GM18909 (cell line): ENCODE measurements at regions not wholly inside any gene's neighbourhood (a gene's known extent, or its start where the extent isn't known, plus 50 kb on each side); places are given as distances from the start of the nearest gene placed in this dataset.

Experiments used
- ATAC-seq: cut with Tn5 transposase; IDR thresholded peaks from one replicate; pipeline ENCODE4 v1.9.1; 2021; ENCODE audit warnings: mild to moderate bottlenecking; ENCODE audit not compliant: unreplicated experiment, poor library complexity

DNA sequence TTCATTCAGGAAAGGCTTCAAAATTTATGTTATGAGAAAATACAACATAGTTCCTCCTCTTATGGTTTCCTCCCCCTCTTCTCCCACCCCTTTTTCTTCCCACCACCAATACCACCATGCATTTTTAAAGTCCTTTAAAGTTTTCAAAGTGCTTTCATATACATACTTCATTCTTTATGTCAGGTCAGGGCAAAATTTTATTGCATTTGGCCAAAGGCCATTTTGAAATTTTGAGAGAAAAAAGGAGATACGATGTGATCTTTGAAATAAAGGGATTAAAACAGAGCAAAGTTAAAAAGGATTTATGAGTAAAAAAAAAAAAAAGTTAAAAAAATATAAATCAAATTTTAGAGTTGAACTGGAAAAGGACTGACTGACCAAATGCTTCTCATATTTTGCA is 792.5 kb upstream of the FANCL start:
- ATAC-seq: no peak

DNA sequence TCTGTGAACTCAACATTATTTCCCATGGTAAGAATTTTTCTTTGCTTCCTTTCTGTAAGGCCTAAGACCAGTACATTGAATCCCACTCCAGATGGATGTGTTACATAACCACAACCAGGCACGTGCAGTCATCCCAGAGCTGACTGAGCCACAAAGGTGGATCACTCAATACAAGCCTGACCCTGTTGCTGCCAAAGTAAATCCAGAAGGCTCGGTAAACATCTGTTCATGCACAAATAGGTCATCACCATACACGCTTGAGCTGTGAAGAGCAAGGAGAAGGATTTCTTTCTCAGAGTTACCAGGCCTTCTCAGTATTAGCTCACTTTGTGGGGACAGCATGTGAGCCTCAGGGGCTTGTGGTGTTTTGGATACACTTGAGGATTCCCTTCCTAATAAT is 791.4 kb upstream of the FANCL start:
- no peak for ATAC-seq

DNA sequence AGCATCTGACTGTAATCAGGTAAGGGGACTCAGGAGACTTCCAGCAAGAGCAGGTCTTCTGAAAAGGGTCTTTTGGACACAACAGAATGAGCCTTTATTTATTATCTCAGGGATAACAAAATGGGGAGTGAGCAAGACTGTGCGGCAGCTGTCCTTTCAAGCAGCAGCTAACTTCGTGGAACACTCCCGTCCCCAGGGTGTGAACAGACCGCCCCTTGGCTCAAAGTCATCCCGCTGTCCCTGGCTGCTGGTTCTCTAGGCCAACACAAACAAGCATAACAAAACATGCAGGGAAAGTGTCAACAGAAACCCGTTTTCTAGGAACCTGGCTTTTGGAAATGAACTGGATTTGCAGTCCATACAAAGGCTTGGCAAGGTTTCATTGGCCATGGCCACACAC is 787.9 kb upstream of the FANCL start:
- no peak for ATAC-seq

DNA sequence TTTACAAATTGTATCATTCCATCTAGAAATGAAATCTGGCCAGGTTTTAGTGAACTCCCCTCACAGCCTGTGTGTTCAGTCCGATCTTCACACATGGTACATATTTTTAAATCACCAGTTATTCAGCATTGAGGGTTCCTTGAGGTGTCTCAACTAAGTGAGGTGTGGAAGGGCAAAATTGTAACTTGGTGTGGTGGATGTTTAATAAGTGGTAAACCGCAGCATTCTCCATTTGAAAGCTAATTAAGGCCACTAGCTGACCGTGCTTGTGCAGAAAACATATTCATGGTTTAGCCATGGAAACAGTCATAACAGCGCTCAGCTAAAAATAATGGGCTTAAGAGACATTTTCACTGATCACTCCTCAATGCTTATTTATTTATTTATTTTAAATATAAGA is 786.2 kb upstream of the FANCL start:
- peak; percentile 56 for ATAC-seq

DNA sequence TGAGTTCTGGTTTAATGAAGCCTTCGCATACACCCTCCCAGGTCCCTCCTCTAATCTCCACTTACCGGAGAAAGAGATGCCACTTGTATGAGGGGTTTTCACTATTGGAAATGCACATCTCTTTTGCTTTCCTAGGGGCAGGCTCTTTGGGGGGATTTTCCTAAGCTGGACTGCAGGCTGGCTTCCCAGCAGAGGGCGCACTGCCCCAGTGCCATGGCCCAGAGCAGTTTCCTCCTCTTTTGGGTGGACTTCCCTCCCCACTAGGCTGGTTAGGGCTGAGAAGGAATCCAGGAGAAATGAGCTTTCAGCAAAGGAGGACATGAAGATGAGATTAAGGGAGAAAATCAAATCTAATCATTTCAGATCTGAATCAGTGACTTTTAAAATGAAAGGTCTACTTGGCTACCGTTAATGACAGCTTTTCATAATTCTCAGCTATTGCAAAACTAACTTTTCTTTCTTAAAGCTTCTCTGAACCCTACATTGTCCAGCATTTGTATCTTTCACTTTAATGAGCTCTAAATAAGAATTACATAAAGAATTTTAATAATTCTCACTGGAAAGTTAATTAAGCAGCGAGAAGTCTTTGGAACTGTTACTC is 784.1 kb upstream of the FANCL start:
- peak; percentile 71 for ATAC-seq

DNA sequence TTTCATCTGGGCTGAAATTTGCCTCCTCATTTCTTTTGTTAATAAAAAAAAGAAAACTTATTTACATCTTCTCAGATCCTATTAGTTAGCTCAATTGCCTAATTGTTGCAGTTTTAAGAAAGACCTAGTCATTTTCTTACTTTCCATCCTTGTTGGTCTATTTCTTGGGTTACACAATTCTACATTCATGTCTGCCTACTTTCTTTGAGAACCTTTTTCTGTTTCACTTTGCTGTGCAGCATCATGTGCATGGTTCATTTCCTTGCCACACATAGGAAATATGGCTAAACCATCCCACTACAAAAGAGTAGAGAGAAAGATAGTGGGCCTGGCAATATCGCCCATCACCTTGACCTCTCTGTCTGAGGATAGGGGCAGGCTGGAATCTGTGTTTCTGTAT is 780.7 kb upstream of the FANCL start:
- ATAC-seq: no peak

DNA sequence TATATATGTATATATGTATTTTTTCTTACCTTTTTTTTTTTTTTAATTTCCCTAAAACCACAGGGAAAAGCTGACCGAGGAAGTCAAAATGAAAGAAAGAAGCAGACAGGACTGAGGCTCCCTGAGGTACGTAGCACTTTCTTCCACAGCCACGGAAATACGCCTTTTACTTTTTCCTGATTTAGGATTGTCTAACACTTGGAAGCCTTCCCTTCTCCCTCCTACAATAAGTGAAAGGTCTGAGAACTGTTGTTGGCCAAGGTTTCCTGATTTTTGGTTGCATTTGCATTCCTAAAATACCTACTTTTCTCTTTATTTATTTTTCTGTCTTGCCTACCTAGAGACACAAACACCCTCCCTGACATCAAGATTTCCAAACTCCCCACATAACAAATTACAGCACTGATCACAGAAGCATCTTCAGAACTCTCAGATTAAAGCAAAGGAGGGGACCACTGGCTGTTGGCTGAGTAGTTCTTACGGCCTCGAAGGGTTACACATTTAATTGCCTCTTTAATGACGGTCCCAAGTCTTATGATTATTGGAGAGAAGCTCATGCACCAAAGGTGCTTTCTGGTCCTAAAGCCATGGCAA is 778.5 kb upstream of the FANCL start:
- no peak for ATAC-seq

DNA sequence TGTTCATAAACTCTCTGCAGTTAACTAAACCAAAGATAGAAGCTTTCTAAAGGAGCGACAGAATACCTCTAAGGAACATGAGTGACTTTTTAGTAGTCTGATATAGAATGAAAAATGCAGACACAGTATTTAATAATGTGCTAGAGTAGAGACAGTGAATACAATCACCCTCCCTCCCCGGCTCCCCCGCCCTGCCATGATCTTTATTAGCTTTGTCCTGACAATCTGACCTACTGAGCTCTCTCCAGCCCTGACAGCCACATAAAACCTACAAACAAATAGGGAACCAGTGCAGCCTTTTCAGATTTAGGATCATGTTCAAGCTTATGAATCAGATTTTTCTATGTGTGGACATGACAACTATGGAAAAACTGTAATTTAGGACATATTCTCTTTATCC is 777.6 kb upstream of the FANCL start:
- no peak for ATAC-seq

DNA sequence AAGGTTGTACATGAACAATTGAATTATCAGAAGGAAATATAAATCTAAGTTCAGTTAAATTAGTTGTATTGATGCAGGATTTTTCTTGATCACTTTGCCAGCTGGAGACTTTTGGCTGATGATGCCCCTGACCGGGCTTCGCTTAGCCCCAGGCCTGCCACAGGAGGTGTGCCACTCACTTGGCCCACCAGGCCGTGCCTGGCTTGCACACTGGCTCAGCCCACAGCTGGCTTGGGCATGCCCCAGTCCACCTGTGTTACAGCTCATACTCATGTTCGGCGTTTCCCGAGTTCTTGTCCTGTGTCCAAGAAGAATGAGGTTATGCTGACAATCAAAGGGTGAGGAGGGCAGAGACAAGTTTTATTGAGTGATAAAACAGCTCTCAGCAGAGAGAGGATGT is 773.9 kb upstream of the FANCL start:
- no peak for ATAC-seq

DNA sequence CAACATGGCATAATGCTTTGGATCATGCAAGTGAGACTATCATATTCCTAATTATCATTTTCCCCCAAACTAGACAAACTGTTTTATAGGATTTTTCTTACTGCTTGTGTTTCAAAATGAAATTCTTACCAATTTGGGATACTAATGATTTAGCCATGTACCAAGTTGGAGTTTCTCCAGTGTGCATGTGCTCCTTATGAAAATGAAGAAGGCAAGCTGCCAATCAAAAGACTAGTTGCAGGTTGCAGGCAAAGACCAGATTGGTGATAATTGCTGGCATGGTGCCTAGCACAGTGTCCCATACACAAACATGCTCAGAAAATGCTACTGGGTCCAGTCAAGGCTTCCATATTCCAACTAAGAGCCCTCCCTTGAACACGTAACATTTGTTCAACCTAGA is 771.8 kb upstream of the FANCL start:
- no peak for ATAC-seq

DNA sequence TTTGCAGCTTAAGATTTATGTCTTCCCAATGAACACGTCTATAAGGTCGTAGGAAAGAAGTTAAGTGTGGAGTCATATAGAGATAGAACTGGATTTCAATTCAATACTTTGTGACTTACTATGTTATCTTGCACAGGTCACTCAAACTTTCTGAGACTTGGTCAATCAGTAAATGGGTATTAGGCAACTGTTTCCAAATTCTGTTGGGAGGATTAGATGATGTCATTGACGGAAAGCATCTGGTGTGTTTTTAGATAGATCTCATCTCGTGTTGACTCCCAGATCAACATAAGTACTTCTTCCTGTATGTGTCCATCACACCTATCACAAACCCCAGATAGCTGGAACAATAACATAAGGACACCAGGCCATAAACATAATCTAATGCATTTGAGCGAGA is 771.1 kb upstream of the FANCL start:
- no peak for ATAC-seq

DNA sequence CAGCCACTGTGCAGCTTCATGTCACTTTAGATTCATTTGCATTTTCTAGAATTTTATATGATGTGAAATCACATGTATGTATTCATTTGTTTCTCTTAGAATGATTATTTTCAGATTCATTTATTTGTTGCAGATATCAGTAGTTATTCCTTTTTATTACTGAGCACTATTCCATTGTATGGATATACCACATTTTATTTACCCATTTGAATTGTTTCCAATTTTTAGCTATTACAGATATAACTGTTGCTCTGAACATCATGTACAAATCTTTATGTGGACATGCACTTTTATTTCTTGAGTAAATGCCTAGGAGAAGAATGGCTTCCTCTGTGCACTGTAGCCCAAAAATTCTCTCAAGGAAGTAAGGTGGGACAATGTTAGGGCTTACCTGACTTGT is 767.8 kb upstream of the FANCL start:
- no peak for ATAC-seq

DNA sequence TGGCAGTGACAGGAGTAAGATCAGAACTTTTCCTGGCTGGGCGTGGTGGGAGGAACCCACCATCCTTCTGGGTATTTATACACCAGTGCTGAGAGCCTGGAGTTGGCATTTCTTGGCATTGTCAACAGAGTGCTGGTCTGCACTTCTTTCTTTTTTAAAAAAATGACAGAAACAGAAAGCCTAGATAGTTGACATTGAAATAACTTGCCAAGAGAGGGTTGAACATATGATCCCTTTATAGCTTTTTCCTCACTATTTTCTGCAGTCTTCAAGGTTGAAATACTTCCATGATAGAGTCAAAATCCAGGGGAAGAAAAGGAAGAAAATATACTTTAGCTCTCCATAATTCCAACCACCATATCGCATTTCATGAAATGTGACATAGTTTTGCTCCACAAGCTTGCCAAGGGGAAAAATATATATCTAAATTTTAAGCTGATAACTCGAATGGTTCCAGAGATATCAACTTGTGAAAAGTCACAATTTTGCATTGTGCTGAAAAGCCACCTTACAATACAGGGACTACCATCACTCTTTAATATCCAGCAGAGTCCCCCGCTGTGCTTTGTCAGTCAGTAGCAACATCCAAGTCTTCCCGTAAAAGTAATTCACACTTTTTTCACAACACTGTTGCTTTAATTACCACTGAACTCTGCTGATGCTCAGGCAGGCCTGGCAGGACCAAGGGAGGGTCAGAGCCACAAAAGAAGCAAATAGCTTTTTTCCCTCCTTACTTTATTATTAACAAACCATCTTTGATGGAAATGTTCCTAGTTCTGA is 764.9 kb upstream of the FANCL start:
- ATAC-seq: no peak

DNA sequence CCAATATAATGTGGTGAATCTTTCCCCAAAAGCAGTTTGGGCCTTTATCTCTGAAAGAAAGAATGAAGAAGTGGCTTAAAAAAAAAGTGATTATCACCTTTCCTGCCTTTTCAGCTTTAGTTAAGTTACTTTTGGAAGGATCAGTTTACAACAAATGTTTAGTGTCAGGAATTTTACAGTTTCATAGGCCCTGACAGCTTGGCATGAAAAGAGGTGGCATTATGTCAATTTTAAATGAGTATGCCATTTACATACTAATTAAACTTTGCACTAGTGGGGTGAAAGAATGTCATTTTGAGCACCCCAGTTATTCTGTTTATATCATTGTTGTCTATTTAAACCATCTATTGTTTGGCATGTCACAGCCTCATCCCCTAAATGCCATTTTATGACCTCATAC is 763.5 kb upstream of the FANCL start:
- ATAC-seq: no peak

DNA sequence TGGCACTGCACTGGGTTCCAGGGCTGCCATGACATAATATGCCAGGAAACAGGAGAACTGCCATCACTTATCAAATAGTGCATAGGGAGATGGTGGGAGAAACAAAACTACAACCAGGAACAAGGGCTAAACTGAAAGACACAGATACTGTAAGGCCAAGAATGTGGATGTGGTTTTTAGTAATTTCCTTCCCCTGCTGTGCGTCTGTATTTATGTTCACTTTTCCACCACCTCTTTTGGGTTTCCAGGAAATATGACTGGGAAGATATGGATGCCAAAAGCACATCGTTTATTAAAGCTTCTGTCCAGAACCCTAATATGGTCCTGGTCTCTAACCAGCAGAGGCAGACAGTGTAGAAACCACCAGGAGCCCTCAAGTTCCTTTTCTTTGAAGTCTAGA is 759.7 kb upstream of the FANCL start:
- no peak for ATAC-seq

DNA sequence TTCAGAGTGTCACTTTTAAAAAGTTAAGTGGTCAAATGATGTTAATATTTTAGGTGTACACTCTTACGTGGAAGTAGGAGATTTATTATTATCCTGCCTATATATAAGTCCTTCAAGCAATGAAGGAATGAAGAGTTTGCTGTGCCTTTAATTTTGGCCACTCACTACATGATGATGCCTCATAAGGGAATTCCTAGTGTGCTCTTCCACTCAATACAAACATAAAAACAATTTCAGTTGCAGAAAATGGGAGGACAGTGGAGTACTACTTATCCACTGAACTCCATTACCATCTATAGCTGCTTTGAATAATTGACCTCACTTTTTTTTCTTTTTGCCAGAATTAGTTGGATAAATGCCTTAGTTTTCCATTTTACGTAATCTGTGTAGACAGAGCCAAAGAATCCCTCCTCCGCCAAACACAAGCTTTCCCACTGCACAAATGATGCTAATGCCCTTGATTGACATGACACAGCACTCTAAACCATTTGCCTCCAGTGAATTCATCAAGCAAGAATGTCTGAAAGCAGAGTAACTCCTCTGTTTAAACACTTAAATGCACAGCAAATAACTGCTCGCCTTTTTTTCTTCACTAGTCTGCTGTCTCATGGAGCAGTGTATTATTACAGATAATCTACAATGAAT is 751.1 kb upstream of the FANCL start:
- no peak for ATAC-seq

DNA sequence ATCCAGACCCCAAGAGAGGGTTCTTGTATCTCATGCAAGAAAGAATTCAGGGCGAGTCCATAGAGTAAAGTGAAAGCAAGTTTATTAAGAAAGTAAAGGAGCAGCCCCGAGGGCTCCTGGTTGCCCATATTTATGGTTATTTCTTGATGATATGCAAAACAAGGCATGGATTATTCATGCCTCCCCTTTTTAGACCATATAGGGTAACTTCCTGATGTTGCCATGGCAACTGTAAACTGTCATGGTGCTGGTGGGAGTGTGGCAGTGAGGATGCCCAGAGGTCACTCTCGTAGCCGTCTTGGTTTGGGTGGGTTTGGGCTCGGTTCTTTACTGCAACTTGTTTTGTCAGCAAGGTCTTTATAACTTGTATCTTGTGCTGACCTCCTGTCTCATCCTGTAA is 750.2 kb upstream of the FANCL start:
- ATAC-seq: no peak

DNA sequence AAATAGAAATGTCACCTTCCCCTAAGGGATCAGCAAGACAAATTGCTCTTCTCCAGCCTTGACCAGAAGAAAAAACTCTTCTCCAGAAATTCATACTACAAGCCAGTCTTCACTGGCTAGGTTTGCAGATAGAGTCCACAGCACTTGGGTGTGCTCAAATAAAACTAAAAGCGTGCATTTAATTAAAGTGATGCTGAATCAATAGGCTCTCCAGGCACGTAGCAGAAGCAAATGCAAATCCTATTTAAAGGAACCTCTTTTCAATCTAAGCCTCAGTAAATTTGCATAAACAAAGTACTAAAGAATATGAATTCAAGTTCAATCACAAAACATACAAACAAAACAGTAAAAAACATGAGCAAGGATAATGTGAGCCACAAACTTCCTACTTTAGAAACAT is 744.4 kb upstream of the FANCL start:
- ATAC-seq: no peak

DNA sequence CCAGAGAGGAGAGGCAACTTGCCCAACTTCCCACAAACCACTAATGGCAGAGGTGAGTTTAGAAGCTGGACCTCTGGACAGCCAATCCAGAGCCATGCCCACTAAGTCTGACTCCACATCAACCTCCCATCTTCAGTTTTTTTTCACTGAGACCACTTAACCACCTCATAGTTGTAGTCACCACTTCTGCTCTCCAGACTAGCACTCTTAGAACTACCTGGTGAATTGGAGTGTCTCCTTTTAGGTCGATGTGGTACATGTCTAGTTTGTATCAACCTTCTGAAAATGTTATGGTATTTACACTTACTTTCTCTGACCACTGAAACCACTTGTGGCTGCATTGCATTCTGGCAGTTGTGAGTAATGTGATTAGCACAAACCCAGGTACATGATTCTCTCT is 743.6 kb upstream of the FANCL start:
- no peak for ATAC-seq

DNA sequence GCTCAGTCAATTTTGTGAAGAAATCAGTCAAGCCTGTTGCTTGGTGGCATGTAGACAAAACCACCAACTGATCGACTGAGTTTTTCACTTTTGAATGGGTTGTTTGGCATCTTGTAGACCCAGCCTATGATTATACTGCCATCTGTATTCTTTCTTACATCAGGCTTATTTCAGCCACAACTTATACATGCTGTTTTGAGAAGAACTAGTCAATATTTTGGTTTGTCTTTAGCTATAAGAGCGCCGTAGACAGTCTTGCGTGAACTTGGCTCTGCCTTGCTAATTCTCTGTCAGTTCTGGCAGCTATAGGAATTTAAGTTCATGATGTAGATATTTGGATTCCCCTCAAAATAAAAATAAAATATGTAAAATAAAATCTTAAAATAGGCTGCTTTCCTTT is 742.0 kb upstream of the FANCL start:
- ATAC-seq: no peak

DNA sequence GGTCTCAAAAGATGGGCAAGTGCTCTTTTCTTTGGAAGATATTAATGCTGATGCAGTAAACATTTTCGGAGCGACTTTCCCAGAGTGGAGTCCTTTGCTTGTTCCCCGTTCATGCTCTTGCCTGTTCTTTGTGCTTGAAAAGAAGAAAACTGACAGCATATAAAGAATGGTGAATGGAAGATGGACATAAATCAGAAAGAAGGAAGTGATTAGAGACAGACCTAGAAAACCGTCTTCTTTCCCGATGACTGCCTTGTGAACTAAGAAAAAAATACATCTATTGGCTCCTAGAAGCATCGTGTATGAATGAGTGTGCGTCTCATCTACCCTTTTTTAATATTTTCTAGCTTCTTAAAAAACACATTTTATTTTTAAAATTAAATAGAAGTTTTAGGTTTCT is 740.1 kb upstream of the FANCL start:
- ATAC-seq: no peak
